Stimulated activated naive CD8-positive, alpha-beta T cell treated with anti-CD3 and anti-CD28 coated beads, Interleukin-15, Interleukin-2, amounts not matched to agents 100 ng/mL and 50 ng/mL, for 24 hours (primary cell): ENCODE measurements at regions not wholly inside any gene's neighbourhood (a gene's known extent, or its start where the extent isn't known, plus 50 kb on each side); places are given as distances from the start of the nearest gene placed in this dataset.

Source experiments
- H3K27ac Mint-ChIP-seq: one replicate; pipeline ENCODE4 v1.8.0; 2021; ENCODE audit warnings: mild to moderate bottlenecking, mixed read lengths
- H3K27me3 Mint-ChIP-seq: one replicate; pipeline ENCODE4 v1.8.0; 2021; ENCODE audit warnings: mixed read lengths
- H3K36me3 Mint-ChIP-seq: one replicate; pipeline ENCODE4 v1.8.0; 2021; ENCODE audit warnings: low read depth, mixed read lengths
- H3K4me1 Mint-ChIP-seq: one replicate; pipeline ENCODE4 v1.8.0; 2021; ENCODE audit warnings: low read depth, mixed read lengths
- H3K4me3 Mint-ChIP-seq: one replicate; pipeline ENCODE4 v1.8.0; 2021; ENCODE audit warnings: mild to moderate bottlenecking, mixed read lengths
- H3K9me3 Mint-ChIP-seq: one replicate; pipeline ENCODE4 v1.8.0; 2021; ENCODE audit warnings: mixed read lengths

GRCh38 chr2:12211326-12212175, 465.1 kb downstream of the LPIN1 start:
- H3K4me3 Mint-ChIP-seq = no peak overlapping the region
- H3K36me3 Mint-ChIP-seq = no peaks in the 10 kb centered on the region
- H3K27ac Mint-ChIP-seq = no peak overlapping the region
- no peaks in the 10 kb centered on the region for H3K4me1 Mint-ChIP-seq
- peaks cover 2% of the 10 kb centered on the region for H3K9me3 Mint-ChIP-seq
- H3K27me3 Mint-ChIP-seq = no peaks in the 10 kb centered on the region

GRCh38 chr2:12212841-12213597, 466.6 kb downstream of the LPIN1 start:
- Mint-ChIP-seq H3K4me1 (no peaks in the 10 kb centered on the region), H3K27me3 (no peaks in the 10 kb centered on the region), H3K36me3 (no peaks in the 10 kb centered on the region), H3K9me3 (no peaks in the 10 kb centered on the region), H3K4me3 (no peak overlapping the region), H3K27ac (no peak overlapping the region)

DNA sequence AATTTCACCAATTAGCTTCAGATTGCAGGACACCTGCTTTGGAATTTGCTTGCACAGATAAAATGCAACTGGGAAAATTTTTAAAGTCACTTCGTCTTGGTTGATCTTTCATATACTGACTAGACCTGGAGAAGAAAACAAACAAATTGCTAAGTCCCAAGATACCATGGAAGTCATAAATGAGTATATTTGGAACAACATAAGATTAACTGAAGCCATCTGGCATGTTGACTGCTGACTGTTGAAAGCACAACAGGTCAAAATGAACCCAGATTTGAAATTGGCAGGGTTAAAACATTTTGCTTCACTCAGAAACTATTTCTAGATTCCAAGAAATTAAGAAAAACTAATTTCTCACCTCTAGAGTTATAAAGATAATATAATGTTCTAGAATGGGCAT, 470.7 kb downstream of the LPIN1 start:
- no peak overlapping the region for H3K4me3 Mint-ChIP-seq
- H3K27ac Mint-ChIP-seq = no peak overlapping the region
- H3K27me3 Mint-ChIP-seq = no peaks in the 10 kb centered on the region
- peaks cover 7% of the 10 kb centered on the region for H3K9me3 Mint-ChIP-seq
- no peaks in the 10 kb centered on the region for H3K4me1 Mint-ChIP-seq
- peaks cover 4% of the 10 kb centered on the region for H3K36me3 Mint-ChIP-seq

DNA sequence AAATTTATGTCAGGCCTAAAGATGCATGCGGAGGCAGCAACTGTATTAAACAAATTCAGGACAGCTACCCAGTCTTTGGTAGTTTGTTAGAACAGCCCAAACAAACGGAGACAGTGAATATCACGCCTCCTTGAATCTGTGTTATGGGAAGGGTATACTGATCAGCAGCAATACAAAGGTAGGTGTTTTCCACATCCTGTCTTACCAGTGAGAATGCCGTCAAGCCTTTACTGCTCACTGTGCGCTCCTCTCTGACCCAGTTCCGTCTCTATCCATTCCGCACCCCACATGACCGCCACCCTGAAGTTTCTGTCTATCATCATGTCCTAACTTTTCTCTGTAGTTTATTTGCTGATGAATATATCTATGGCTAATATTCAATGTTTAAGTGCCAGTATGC, 473.3 kb downstream of the LPIN1 start:
- H3K27me3 Mint-ChIP-seq = no peaks in the 10 kb centered on the region
- no peak overlapping the region for H3K4me3 Mint-ChIP-seq

DNA sequence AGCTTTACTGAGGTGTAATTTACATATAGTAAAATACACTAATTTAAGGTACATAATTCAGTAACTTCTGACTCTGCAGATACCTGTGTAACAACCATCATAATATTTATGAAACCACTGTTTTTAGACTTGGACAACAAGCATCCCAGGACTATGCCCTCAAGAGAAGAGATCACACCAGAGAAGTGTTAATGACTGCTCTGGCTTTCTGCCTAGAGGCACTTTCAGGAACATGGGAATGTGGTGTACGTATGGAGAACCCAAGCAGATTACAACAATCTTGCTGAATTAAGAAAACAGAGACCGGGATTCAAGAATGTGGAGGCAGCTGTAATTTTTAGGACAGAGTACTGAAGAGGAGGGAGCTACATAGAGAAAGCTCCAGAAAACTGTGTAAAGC, 475.2 kb downstream of the LPIN1 start:
- no peaks in the 10 kb centered on the region for H3K4me1 Mint-ChIP-seq

More for the DNA sequence above, 473.3 kb downstream of the LPIN1 start:
- H3K36me3 Mint-ChIP-seq = peaks cover 16% of the 10 kb centered on the region
- peaks cover 19% of the 10 kb centered on the region for H3K9me3 Mint-ChIP-seq
- no peaks in the 10 kb centered on the region for H3K4me1 Mint-ChIP-seq
- H3K27ac Mint-ChIP-seq = no peak overlapping the region

GRCh38 chr2:12222554-12222953, 476.1 kb downstream of the LPIN1 start:
- peaks cover 20% of the 10 kb centered on the region for H3K36me3 Mint-ChIP-seq
- H3K4me3 Mint-ChIP-seq = no peak overlapping the region
- peaks cover 31% of the 10 kb centered on the region for H3K9me3 Mint-ChIP-seq

More for the DNA sequence above, 475.2 kb downstream of the LPIN1 start:
- H3K27ac Mint-ChIP-seq = no peak overlapping the region
- peaks cover 20% of the 10 kb centered on the region for H3K36me3 Mint-ChIP-seq
- no peaks in the 10 kb centered on the region for H3K27me3 Mint-ChIP-seq
- H3K9me3 Mint-ChIP-seq = peaks cover 31% of the 10 kb centered on the region
- H3K4me3 Mint-ChIP-seq = no peak overlapping the region

GRCh38 chr2:12223732-12224131, 477.3 kb downstream of the LPIN1 start:
- Mint-ChIP-seq H3K27me3 (no peaks in the 10 kb centered on the region), H3K36me3 (peaks cover 20% of the 10 kb centered on the region), H3K9me3 (peaks cover 31% of the 10 kb centered on the region), H3K4me1 (no peaks in the 10 kb centered on the region), H3K4me3 (no peak overlapping the region), H3K27ac (no peak overlapping the region)

More at GRCh38 chr2:12222554-12222953, 476.1 kb downstream of the LPIN1 start:
- no peaks in the 10 kb centered on the region for H3K27me3 Mint-ChIP-seq
- no peaks in the 10 kb centered on the region for H3K4me1 Mint-ChIP-seq
- H3K27ac Mint-ChIP-seq = no peak overlapping the region

DNA sequence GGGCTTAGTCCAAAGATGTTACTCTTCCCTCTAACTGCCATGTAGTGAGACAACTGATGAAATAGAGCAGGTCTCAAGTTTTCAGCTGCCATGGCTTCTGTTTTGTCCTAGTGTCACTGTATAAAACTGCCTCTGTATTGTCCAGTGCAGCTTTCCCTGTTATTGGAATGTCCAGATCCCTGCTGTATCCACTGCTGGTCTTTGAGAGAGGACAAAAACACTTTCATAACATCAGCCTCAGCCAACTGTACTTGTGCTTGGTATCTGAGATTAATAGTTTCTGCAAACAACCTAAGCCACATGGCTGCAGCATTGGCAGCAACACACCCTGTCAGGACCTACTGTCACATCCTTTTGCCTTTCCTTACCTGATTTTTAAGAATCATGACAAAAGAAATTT, 480.2 kb downstream of the LPIN1 start:
- Mint-ChIP-seq H3K4me1 (no peaks in the 10 kb centered on the region), H3K27me3 (no peaks in the 10 kb centered on the region), H3K36me3 (peaks cover 20% of the 10 kb centered on the region), H3K27ac (no peak overlapping the region), H3K4me3 (no peak overlapping the region), H3K9me3 (peaks cover 29% of the 10 kb centered on the region)

GRCh38 chr2:12227941-12228608, 481.6 kb downstream of the LPIN1 start:
- Mint-ChIP-seq H3K4me3 (no peak overlapping the region), H3K4me1 (no peaks in the 10 kb centered on the region), H3K9me3 (peaks cover 19% of the 10 kb centered on the region), H3K27ac (no peak overlapping the region), H3K36me3 (peaks cover 12% of the 10 kb centered on the region), H3K27me3 (no peaks in the 10 kb centered on the region)

DNA sequence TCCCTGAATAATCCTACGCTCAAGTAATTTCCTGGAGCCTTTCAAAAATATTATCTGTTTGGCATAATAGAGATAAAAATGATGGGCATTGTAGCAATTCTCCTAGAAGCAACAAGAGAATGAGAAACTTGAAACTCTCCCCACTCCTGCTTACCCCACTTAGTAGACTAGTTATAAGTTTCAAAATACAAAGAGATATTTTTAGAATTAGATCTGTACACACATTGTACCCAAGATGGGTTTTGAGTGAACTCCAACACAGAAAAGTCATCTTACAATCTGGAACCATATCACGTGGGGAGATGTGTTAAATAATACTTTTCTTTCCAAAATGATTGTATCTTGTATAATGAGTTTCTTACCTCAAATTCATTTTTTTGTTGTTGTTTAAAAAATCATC, 484.9 kb downstream of the LPIN1 start:
- Mint-ChIP-seq H3K27ac (no peak overlapping the region), H3K27me3 (no peaks in the 10 kb centered on the region), H3K4me1 (no peaks in the 10 kb centered on the region), H3K4me3 (no peak overlapping the region), H3K9me3 (no peaks in the 10 kb centered on the region), H3K36me3 (no peaks in the 10 kb centered on the region)

DNA sequence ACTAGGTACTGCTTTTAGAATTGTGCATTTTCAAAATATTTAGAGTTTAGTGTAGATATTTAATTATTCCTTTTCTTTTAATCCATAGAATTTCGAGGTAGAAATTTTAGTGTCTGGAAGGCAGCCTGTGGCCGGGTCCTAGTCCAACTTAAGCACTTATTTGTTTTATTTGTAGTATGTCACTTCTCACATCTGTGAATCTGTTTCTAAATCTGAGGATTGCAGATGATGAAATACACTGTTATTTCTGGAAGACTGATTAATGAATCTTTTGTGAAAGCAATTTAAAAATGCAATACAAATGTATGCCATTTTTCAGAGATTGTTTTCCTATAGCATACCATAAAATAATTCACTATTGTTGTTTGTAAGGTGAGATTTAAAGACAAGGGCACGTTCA, 483.9 kb upstream of the TRIB2 start:
- Mint-ChIP-seq H3K36me3 (no peaks in the 10 kb centered on the region), H3K9me3 (no peaks in the 10 kb centered on the region), H3K27me3 (no peaks in the 10 kb centered on the region), H3K4me3 (no peak overlapping the region), H3K27ac (no peak overlapping the region), H3K4me1 (no peaks in the 10 kb centered on the region)

- Mint-ChIP-seq H3K4me1 (no peaks in the 10 kb centered on the region), H3K4me3 (no peak overlapping the region), H3K27me3 (no peaks in the 10 kb centered on the region), H3K27ac (no peak overlapping the region), H3K36me3 (no peaks in the 10 kb centered on the region), H3K9me3 (no peaks in the 10 kb centered on the region)
Measured at GRCh38 chr2:12236136-12236844, 480.4 kb upstream of the TRIB2 start.

- no peaks in the 10 kb centered on the region for H3K9me3 Mint-ChIP-seq
- no peaks in the 10 kb centered on the region for H3K27me3 Mint-ChIP-seq
- H3K36me3 Mint-ChIP-seq = no peaks in the 10 kb centered on the region
- no peaks in the 10 kb centered on the region for H3K4me1 Mint-ChIP-seq
- no peak overlapping the region for H3K4me3 Mint-ChIP-seq
- H3K27ac Mint-ChIP-seq = no peak overlapping the region
Measured at GRCh38 chr2:12240206-12240605, 476.5 kb upstream of the TRIB2 start.

DNA sequence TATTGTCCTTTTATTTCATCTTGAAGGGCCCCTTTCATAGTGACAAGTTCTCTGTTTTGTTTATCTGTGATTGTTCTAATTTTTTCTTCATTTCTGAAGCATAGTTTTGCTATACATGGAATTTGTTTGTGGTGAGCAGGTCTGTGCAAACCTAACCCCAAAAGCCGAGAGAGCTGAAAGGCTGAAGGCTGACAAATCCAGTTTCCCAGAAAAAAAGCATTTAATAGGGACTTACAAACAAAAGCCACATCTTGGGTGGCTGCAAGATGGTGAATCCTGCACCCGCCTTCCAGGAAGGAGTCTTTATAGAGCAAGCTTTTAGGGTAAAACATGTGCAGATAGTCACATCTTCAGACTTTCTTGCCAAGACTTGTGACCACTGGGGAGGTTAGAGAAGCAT, 473.4 kb upstream of the TRIB2 start:
- Mint-ChIP-seq H3K4me1 (no peaks in the 10 kb centered on the region), H3K36me3 (no peaks in the 10 kb centered on the region), H3K27ac (no peak overlapping the region), H3K27me3 (no peaks in the 10 kb centered on the region), H3K4me3 (no peak overlapping the region), H3K9me3 (no peaks in the 10 kb centered on the region)
